ENCODE measurements at regions not wholly inside any gene's neighbourhood (a gene's known extent, or its start where the extent isn't known, plus 50 kb on each side); places are given as distances from the start of the nearest gene placed in this dataset.

GRCh38 chr17:73706428-73706827, 62.2 kb upstream of the SDK2 start:
- intact Hi-C loops (cut with DNase I), result no loop called here
- H3K27me3 ChIP-seq, result peaks cover 0 to 39% (median 14%) of the 10 kb centered on the region in 3 donors

GRCh38 chr17:73706858-73707257, 62.6 kb upstream of the SDK2 start:
- peak; percentile 13 for DNase-seq
- H3K4me1 ChIP-seq, result peaks cover 0 to 4% (median 0%) of the 10 kb centered on the region in 4 donors
- no peak overlapping the region for H3K27ac ChIP-seq
- H3K9me3 ChIP-seq, result no peaks in the 10 kb centered on the region
- TF ChIP-seq CTCF (IDR thresholded peaks at IDR 0.05), result no peak
- no peak for TF ChIP-seq POLR2A (IDR thresholded peaks at IDR 0.05)
- no peak for TF ChIP-seq POLR2AphosphoS5 (IDR thresholded peaks at IDR 0.05)
- TF ChIP-seq EP300 (IDR thresholded peaks at IDR 0.05), result no peak
- no peak overlapping the region for H3K4me3 ChIP-seq
- H3K27me3 ChIP-seq, result peaks cover 0 to 44% (median 16%) of the 10 kb centered on the region in 3 donors
- no peaks in the 10 kb centered on the region for H3K36me3 ChIP-seq
- WGBS, 2 donors, result 68 to 73% methylated on average over 9 of the region's 9 CpGs
- intact Hi-C loops (cut with DNase I), result no loop called here

More at GRCh38 chr17:73706428-73706827, 62.2 kb upstream of the SDK2 start:
- Histone ChIP-seq H3K9me3 (no peaks in the 10 kb centered on the region), H3K36me3 (no peaks in the 10 kb centered on the region), H3K4me1 (peaks cover 0 to 4% (median 0%) of the 10 kb centered on the region in 4 donors), H3K4me3 (no peak overlapping the region), H3K27ac (no peak overlapping the region)
- WGBS, 2 donors, result 88 to 93% methylated on average over 12 of the region's 12 CpGs
- DNase-seq, result peak; percentile 20
- TF ChIP-seq CTCF (IDR thresholded peaks at IDR 0.05), result no peak
- TF ChIP-seq POLR2AphosphoS5 (IDR thresholded peaks at IDR 0.05), result no peak
- no peak for TF ChIP-seq POLR2A (IDR thresholded peaks at IDR 0.05)
- TF ChIP-seq EP300 (IDR thresholded peaks at IDR 0.05), result no peak

- Histone ChIP-seq H3K4me3 (no peak overlapping the region), H3K36me3 (no peaks in the 10 kb centered on the region), H3K27me3 (peaks cover 0 to 49% (median 18%) of the 10 kb centered on the region in 3 donors), H3K9me3 (no peaks in the 10 kb centered on the region), H3K27ac (no peak overlapping the region), H3K4me1 (peaks cover 0 to 4% (median 0%) of the 10 kb centered on the region in 4 donors)
- 69 to 95% methylated on average over 4 of the region's 4 CpGs for WGBS, 2 donors
- intact Hi-C loops (cut with DNase I), result no loop called here
- no peak for TF ChIP-seq EP300 (IDR thresholded peaks at IDR 0.05)
- no peak for TF ChIP-seq POLR2AphosphoS5 (IDR thresholded peaks at IDR 0.05)
- no peak for TF ChIP-seq POLR2A (IDR thresholded peaks at IDR 0.05)
- TF ChIP-seq CTCF (IDR thresholded peaks at IDR 0.05), result no peak
- DNase-seq, result no peak
These were observed 63.1 kb upstream of the SDK2 start for GRCh38 chr17:73707358-73707757.

- peak; percentile 13 to 63 (median 53) for TF ChIP-seq CTCF (IDR thresholded peaks at IDR 0.05)
- no peak for TF ChIP-seq EP300 (IDR thresholded peaks at IDR 0.05)
- Histone ChIP-seq H3K27ac (no peak overlapping the region), H3K36me3 (no peaks in the 10 kb centered on the region), H3K27me3 (peaks cover 0 to 59% (median 25%) of the 10 kb centered on the region in 3 donors), H3K4me3 (no peak overlapping the region), H3K4me1 (peaks cover 0 to 4% (median 0%) of the 10 kb centered on the region in 4 donors), H3K9me3 (no peaks in the 10 kb centered on the region)
- intact Hi-C loops (cut with DNase I), result loop anchor here (2.0 kb wide), 1 partner anchor 281 kb away; no protein-coding TSS in a partner anchor
- no peak for DNase-seq
- 10 to 23% methylated on average over 15 of the region's 15 CpGs for WGBS, 2 donors
These were observed 65.9 kb upstream of the SDK2 start for GRCh38 chr17:73710095-73710592.

- Histone ChIP-seq H3K36me3 (no peaks in the 10 kb centered on the region), H3K27ac (no peak overlapping the region), H3K4me3 (no peak overlapping the region), H3K27me3 (peaks cover 0 to 59% (median 25%) of the 10 kb centered on the region in 3 donors), H3K4me1 (peaks cover 0 to 4% (median 0%) of the 10 kb centered on the region in 4 donors), H3K9me3 (no peaks in the 10 kb centered on the region)
- intact Hi-C loops (cut with DNase I), result loop anchor here (2.0 kb wide), 1 partner anchor 282 kb away; no protein-coding TSS in a partner anchor
- TF ChIP-seq CTCF (IDR thresholded peaks at IDR 0.05) (no peak), POLR2AphosphoS5 (IDR thresholded peaks at IDR 0.05) (no peak), POLR2A (IDR thresholded peaks at IDR 0.05) (no peak), EP300 (IDR thresholded peaks at IDR 0.05) (no peak)
- DNase-seq, result peak; percentile 0
- 50 to 65% methylated on average over 5 of the region's 5 CpGs for WGBS, 2 donors
These were observed 66.9 kb upstream of the SDK2 start for GRCh38 chr17:73711184-73711583.
